HG02970 (cell line): ENCODE measurements at regions not wholly inside any gene's neighbourhood (a gene's known extent, or its start where the extent isn't known, plus 50 kb on each side); places are given as distances from the start of the nearest gene placed in this dataset.

Experiments
- ATAC-seq: cut with Tn5 transposase; IDR thresholded peaks from one replicate; pipeline ENCODE4 v1.9.1; 2021; ENCODE audit warnings: mild to moderate bottlenecking, moderate library complexity, moderate number of reproducible peaks; ENCODE audit not compliant: unreplicated experiment, low FRiP score

DNA sequence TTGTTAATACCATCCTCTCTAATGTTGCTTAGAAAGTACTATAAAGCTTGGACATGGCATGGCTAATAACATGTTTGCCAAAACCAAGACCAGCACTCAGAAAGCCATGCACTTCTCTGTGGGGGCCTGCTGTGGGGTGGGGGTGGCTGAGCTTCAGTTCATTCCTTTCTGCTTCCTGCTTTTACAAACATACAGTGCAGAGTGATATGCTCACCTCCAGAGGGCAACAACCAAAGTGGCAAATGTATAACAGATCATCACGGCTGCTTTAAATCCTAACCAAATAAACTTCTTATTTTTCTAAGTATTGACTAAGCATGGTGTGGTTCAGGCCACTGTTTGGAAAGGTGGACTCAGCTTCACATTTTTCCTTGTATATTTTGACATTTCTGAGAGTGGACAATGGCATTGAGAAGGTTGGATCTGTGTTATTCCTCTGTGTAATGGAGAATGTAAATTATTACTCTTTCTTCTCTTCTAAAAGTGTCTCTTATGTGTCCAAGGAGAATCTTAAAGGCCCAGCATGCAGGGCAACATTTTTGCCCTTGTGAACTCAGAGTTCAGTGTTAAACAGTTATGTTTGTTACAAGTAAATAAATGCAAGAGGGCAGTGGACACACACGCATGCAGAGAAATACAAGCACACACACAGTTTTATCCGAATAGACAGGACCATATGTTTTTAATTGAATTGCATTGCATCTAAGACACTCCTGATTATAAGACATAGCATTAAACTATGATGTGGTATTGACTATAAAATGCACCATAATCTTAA lies 186.1 kb downstream of the HERPUD2 start:
- no peak for ATAC-seq

DNA sequence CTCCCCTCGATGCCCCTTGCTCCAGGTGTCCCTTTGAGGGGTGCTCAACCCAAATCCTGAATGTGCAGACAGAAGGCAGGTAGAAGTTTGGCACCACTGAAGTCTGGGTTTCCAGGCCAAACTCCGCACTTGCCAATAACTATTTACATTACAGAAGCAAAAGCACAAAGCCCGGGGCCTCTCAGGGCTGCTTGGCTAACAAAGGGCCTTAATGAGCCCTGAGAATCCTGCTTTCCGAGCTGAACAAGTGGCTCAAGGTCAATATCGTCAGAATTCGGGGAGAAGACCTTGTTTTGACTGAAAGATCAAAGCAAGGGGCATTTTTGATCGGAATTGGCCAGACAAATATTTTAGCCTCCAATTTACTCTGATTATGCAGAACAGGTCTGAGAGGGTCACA lies 189.9 kb downstream of the HERPUD2 start:
- no peak for ATAC-seq

- no peak for ATAC-seq
Observed at GRCh38 chr7:35504365-35504764, 190.6 kb downstream of the HERPUD2 start.

DNA sequence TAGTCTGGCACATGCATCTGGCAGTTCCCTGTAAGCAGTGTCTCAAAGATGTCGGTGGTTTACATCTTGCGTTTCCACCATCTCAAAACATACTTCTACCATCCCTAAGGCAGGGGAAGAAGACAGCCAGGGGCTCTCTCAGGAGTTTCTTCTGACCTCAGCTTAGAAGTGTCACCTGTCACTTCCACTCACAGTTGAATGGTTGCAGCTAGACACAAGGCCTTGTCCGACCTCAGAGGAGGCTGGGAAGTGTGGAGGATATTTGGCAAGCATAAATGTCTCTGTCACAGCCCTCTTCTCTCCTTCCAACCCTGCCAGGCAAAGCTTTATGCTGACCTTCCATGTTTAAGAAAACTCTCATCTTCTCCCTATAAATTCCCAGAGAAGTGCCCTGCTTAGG lies 193.3 kb downstream of the HERPUD2 start:
- no peak for ATAC-seq

GRCh38 chr7:35499226-35499625 lies 195.7 kb downstream of the HERPUD2 start:
- no peak for ATAC-seq

GRCh38 chr7:35498416-35498815 lies 196.5 kb downstream of the HERPUD2 start:
- ATAC-seq: no peak

DNA sequence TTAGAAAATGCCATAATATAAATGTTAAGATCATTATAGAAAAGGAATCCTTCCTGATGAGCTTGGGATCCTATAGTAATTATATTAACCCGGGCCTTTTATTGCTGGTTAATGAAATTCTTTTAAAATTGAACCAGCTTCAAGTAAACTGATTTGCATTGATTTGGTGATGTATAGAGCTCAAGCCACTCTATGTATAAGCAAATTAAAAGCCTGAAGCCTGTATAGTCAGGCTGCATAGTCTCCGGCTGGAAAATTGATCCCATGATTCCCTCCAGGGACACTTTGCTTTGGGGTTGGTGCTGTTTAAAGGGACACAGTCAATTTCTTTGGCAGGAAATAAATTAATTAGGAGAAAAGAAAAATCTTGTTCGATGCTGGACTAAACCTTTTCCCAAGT lies 199.1 kb downstream of the HERPUD2 start:
- ATAC-seq: no peak

DNA sequence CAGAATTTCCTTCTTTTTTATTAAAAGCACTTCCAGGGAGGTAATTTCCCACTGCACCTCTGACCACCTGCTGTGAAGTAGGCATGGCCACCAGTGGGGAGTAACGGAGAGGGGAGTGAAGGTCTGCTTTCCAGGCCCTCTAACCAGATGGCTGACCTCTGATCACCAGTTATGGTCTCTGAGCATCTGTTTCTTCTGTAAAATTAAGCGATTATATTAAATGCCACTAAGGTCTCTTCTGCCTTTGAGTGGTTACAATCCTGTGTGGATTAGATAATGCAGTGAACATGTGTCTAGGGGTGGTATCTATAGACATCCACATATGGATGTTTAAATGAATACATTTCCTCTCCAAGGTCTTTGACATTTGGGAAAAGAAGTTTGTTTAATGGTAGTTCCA lies 199.6 kb downstream of the HERPUD2 start:
- no peak for ATAC-seq

- ATAC-seq: no peak
Observed at GRCh38 chr7:35494407-35494806, 200.5 kb downstream of the HERPUD2 start.

GRCh38 chr7:35492451-35493175 lies 202.3 kb downstream of the HERPUD2 start:
- ATAC-seq: no peak

DNA sequence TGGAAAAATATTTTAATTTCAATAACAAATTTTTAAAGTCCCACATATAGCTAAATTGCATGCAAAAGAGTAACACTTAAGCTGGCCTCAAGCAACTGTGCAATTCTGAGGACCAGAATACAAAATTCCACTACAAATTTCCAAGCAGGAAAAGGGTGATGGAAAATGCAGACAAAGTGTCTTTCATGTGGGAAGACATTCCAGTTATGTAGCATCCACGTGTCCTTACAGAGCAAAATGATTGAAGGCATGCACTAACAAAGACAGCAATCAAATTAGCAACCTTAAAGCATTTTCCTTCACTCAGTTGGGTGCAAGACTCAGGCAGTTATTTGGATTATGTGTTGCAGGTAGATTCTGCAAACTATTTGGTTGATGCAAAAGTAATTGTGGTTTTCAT lies 203.7 kb downstream of the HERPUD2 start:
- no peak for ATAC-seq

DNA sequence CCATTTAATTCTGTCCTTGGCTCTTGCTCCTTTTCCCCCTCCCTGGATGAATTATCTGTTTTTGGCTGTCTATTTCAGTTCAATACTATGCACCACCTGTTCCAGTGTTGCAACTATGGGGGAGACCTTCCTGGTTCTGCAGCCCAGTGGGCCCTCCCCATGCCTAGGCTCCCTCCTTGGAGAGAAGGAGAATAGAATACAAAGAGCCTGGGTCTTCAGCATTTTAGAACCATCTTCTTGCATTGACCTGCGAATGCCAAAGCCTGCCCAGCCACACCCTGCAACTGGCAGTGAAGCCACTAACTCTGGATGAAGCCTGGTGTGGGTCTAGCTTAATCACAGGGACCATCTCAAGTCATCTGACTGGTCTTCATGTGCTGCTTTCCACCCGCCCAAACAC lies 207.1 kb downstream of the HERPUD2 start:
- ATAC-seq: no peak

DNA sequence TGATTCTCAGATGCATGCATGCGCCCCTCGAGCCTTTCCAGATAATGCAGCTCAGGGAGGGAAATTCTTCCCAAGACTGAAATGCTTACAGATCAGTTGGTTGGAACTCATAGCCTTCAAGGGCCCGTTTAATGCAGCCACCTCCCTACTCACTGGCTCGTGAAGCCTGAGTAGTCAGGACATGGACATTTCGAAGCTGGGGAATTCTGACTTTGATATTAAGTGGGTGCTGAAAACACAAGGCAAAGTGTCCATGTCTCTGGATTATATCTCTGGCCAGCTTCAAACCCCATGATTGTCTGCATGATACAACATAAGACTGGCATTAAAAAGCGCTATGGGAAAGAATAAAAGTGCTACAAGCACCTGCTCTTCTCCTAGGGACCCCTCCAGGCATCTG lies 207.5 kb downstream of the HERPUD2 start:
- no peak for ATAC-seq

- no peak for ATAC-seq
Observed at GRCh38 chr7:35485436-35485835, 209.5 kb downstream of the HERPUD2 start.

DNA sequence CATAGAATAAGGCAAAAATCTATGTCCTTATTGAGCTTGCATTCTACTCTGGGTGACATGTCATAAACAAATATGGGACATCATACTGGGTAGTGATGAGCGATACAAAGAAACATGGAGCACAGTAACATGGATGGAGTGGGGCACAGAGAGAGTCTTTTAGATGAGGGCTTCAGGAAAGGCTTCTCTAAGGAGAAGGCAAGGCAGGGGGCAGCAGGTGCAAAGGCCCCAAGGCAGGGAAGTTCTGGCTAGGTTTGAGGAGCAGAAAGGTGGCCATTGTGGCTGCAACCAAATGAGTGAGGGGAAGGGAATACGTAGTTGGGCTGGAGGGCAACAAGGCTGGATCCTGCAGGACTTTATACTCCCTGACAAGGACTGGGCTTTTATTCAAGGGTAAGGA lies 211.4 kb downstream of the HERPUD2 start:
- no peak for ATAC-seq

- no peak for ATAC-seq
Observed at GRCh38 chr7:35482231-35482630, 212.7 kb downstream of the HERPUD2 start.

DNA sequence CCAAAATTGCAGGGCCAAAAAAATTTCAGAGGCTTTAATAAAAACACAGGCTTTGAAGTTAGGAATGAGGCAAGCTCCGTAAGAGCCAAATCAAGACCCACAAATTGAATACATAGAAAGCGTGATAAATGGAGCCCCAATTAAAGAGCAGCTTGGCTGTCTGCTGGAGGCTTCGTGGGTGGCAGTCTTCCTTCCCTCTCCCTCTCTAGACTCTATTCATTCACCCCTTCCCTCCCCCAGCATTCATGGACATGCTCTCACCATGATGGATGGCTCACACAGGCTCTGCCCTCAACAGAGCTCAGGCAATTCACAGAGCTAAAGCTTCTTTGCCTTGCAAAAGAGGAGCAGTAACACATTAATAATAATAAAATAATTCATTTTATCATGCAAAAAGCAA lies 214.1 kb downstream of the HERPUD2 start:
- no peak for ATAC-seq

DNA sequence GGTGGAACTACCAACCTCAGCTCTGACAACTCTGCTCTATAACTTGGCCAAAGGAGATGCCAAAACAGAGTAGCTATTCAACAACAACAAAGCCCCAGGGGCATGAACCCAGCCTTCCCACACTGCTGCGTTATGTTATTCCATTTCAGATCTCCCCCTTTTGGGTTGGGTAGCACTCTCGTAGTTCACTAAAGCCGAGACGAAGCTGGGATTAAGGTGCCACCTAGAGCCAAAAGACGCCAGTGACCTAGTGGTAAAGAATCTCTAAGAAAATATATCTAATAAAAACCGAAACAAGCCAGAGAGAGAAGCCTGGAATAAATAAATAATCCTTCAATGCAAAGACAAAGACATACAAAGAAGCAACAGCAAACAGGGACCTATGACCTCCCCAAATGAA lies 217.3 kb downstream of the HERPUD2 start:
- ATAC-seq: no peak

- no peak for ATAC-seq
Observed at GRCh38 chr7:35474100-35474499, 220.2 kb upstream of the TBX20 start.

- no peak for ATAC-seq
Observed at GRCh38 chr7:35468606-35469005, 214.7 kb upstream of the TBX20 start.

GRCh38 chr7:35467456-35467978 lies 213.6 kb upstream of the TBX20 start:
- ATAC-seq: no peak

- ATAC-seq: no peak
Observed at GRCh38 chr7:35465791-35466336, 212.0 kb upstream of the TBX20 start.
